Coronary artery (tissue), 2 donors: ENCODE measurements at regions not wholly inside any gene's neighbourhood (a gene's known extent, or its start where the extent isn't known, plus 50 kb on each side); places are given as distances from the start of the nearest gene placed in this dataset.

Experiments
- DNase-seq: peaks from one replicate; pipeline ENCODE4 v3.0.0-alpha.2; 2017; ENCODE audit warnings: low spot score
- H3K27ac ChIP-seq, 2 donors: fragments of 200-600 bp; sonication (generic); one replicate each; pipeline ENCODE4 v1.5.1; 2016 to 2019
- H3K4me3 ChIP-seq: fragments of 200-600 bp; sonication (generic); 2 replicates; pipeline ENCODE4 v1.5.1; 2016; ENCODE audit warnings: mild to moderate bottlenecking, moderate library complexity
- TF ChIP-seq, protein P1 (sequence below): fragments of 200-600 bp; sonication (generic); IDR thresholded peaks from one replicate; pipeline ENCODE4 v1.5.1; 2019; ENCODE audit warnings: antibody characterized with exemption

DNA sequence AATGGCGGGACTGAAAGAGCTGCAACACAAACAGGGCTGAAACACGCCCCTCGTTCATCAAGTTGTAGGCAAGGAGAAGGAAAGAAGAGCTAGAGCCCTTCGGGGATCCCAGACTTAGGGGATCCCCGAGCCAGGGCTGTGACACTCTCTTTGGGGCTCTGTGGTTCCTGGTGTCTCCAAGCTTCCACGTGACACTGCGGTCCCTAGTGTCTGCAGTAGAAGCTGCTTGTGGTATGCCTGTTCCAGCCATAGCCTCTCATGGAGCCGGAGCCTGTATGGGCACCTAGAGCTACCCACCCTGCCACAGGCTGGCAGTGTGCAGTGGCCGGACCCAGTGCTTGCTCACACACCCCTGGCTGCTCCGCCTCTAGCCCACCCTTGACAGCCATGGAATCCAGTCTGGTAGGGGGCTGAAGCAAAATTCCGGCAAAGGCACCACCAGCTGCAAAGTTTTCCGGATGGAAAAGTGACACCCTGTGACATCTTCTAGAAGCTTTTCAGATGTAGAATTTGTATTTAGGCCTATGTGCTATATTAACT lies 1439.6 kb upstream of the ACO1 start:
- TF ChIP-seq, protein P1, sequence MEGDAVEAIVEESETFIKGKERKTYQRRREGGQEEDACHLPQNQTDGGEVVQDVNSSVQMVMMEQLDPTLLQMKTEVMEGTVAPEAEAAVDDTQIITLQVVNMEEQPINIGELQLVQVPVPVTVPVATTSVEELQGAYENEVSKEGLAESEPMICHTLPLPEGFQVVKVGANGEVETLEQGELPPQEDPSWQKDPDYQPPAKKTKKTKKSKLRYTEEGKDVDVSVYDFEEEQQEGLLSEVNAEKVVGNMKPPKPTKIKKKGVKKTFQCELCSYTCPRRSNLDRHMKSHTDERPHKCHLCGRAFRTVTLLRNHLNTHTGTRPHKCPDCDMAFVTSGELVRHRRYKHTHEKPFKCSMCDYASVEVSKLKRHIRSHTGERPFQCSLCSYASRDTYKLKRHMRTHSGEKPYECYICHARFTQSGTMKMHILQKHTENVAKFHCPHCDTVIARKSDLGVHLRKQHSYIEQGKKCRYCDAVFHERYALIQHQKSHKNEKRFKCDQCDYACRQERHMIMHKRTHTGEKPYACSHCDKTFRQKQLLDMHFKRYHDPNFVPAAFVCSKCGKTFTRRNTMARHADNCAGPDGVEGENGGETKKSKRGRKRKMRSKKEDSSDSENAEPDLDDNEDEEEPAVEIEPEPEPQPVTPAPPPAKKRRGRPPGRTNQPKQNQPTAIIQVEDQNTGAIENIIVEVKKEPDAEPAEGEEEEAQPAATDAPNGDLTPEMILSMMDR, result no peak
- Histone ChIP-seq H3K4me3 (no peak overlapping the region), H3K27ac (no peak overlapping the region)
- no peak for DNase-seq

DNA sequence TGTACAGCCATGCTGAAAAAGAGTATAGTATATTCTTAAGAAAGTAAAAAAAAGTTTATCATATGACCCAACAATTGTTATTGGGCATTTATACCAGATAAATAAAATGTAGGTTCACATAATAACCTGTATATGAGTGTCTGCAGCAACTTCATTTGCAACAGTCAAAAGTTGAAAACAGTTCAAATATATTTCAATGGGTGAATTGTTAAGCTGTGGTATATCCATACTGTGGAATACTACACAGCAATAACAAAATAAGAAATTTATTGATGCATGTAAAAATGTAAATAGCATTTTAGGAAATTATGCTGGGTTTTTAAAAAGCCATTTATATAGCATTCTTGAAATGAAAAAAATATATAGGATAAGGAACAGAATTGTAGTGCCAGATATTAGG lies 1420.1 kb upstream of the ACO1 start:
- Histone ChIP-seq H3K27ac (no peak overlapping the region), H3K4me3 (no peak overlapping the region)
- DNase-seq, result no peak
- TF ChIP-seq, protein P1, result no peak

DNA sequence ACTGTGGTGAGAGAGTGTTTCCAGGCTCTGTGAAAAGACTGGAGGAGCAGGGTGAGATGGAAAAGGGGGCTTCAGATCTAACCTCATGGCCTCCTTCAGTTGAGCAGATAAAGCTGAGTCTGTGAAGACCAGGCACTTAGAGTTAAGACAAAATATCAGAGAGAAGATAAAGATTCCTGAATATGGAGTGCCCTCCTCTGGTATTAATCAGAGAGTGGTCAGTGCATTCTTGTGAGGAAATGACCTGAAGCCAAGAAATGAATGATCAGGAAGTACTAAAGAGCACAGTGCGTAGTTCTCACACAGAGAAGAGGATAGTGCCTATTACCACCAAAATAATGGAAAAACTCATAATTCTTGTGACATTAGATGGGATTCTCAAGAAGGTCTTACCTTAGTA lies 1417.0 kb upstream of the ACO1 start:
- no peak overlapping the region for H3K4me3 ChIP-seq
- H3K27ac ChIP-seq, result no peak overlapping the region
- TF ChIP-seq, protein P1, result no peak
- DNase-seq, result no peak

DNA sequence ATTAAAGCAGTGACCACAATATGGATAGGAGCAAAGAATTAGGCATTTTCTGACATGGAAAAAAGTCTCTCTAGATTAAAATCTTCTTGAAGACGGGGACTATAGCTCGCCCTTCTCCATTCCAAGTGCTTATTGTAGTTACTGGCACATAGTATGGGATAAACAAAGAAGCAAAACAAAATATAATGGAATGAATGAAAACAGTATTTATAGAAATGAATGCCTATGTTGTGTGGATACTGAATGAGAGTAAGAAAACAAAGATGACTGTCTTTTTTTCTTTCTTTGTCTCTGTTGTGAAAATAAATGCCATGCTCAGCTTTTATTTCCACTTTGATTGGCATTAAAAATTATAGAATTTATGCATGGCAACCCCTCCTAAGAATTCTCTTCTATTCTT lies 1414.3 kb upstream of the ACO1 start:
- TF ChIP-seq, protein P1, result no peak
- DNase-seq, result no peak
- Histone ChIP-seq H3K27ac (no peak overlapping the region), H3K4me3 (no peak overlapping the region)

DNA sequence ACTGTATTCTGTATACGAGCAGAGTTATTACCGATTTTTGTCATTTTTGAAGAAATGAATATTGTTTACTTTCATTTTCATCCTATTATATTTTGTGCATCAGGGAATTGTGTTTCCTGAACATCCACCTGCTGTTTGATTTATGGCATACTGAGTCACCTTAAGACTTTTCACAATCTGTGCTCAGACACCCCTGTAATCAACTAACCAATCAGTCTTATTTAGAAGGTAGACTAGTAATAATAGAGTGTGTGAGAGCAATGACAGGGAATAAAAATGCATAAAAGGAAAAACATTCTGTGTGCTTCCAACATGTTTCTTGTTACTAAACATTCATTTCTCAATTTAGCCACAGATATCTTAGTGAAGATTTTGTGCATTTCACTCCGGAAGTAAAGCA lies 1413.6 kb upstream of the ACO1 start:
- H3K4me3 ChIP-seq, result no peak overlapping the region
- H3K27ac ChIP-seq, result no peak overlapping the region
- no peak for DNase-seq
- TF ChIP-seq, protein P1, result no peak

DNA sequence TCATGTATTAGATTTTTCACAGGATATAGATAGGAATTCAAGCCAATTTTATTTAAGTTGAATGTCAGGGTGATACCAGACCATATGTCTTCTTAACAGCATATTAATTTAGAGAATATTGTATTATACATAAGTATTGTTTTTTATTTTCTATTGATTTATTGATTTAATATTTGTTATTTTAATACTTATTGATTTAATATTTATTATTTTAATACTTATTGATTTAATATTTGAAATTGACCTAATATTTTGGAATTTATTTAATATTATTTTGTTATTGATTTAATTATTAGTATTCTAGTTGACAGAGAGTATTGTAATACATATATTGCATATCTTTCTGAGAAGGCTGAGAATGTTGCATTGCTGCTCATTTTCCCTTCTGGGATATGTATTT lies 1411.8 kb upstream of the ACO1 start:
- no peak overlapping the region for H3K4me3 ChIP-seq
- H3K27ac ChIP-seq, result no peak overlapping the region
- TF ChIP-seq, protein P1, result no peak
- DNase-seq, result no peak

DNA sequence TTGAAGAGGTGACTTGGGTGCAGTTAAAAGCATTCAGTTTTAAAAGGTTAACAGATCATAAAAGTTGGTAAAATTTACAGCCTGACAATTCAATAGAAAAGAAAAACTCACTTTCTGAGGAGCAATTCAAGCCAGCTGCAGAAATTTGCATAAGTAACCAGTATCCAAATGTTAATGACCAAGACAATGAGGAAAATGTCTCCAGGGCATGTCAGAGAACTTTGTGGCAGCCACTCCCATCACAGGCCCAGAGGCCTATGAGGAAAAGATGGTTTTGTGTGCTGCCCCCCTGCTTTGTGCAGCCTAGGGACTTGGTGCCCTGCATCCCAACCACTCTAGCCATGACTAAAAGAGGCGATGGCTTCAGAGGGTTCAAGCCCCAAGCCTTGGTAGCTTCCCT lies 1406.5 kb upstream of the ACO1 start:
- TF ChIP-seq, protein P1, result no peak
- no peak for DNase-seq
- no peak overlapping the region for H3K27ac ChIP-seq
- H3K4me3 ChIP-seq, result no peak overlapping the region
